A673 (cell line): ENCODE measurements at regions not wholly inside any gene's neighbourhood (a gene's known extent, or its start where the extent isn't known, plus 50 kb on each side); places are given as distances from the start of the nearest gene placed in this dataset.

Source experiments
- BruUV-seq: library from RNA; stranded (reverse); fragments of 400-500 nt; replicated peaks from 2 replicates; lab custom pipeline; 2021; lab: Mats Ljungman, UMichigan
- CTCF ChIA-PET: fragments of 300-600 bp; sonication (Branson Sonifier 250); formaldehyde crosslinking; loops from one replicate; lab custom pipeline; 2022; ENCODE audit warnings: antibody characterized with exemption; lab: Charles Lee
- POLR2A ChIA-PET: fragments of 300-600 bp; sonication (Branson Sonifier 250); formaldehyde crosslinking; loops from one replicate; lab custom pipeline; 2022; ENCODE audit warnings: antibody characterized with exemption; ENCODE audit not compliant: low non-redundant PET; lab: Charles Lee
- DNase-seq: peaks from one replicate; pipeline ENCODE4 v3.0.0-alpha.2; 2015; ENCODE audit warnings: low spot score
- H3K27ac ChIP-seq: fragments of 200-600 bp; sonication (generic); 2 replicates; pipeline ENCODE4 v1.5.1; 2016; ENCODE audit warnings: mixed run types, low read depth, mild to moderate bottlenecking, mixed read lengths, antibody characterized with exemption, low read length; ENCODE audit not compliant: poor library complexity, severe bottlenecking
- H3K27me3 ChIP-seq: fragments of 200-600 bp; sonication (generic); replicated peaks from 2 replicates; pipeline ENCODE4 v1.6.1; 2017; ENCODE audit warnings: mixed run types, low read depth, mild to moderate bottlenecking, mixed read lengths, antibody characterized with exemption, low read length; ENCODE audit not compliant: insufficient read depth, poor library complexity
- H3K36me3 ChIP-seq: fragments of 200-600 bp; sonication (generic); 2 replicates; pipeline ENCODE4 v1.6.1; 2016; ENCODE audit warnings: mixed run types, mild to moderate bottlenecking, mixed read lengths, antibody characterized with exemption, low read length; ENCODE audit not compliant: insufficient read depth, poor library complexity, severe bottlenecking
- H3K4me1 ChIP-seq: fragments of 200-600 bp; sonication (generic); 2 replicates; pipeline ENCODE4 v1.6.1; 2017; ENCODE audit warnings: mixed run types, mild to moderate bottlenecking, mixed read lengths, antibody characterized with exemption, low read length; ENCODE audit not compliant: insufficient read depth, poor library complexity, severe bottlenecking
- H3K4me3 ChIP-seq: fragments of 200-600 bp; sonication (generic); 2 replicates; pipeline ENCODE4 v1.5.1; 2016; ENCODE audit warnings: low read depth, mixed run types, mild to moderate bottlenecking, mixed read lengths, low read length; ENCODE audit not compliant: poor library complexity, severe bottlenecking
- H3K9me3 ChIP-seq: fragments of 200-600 bp; sonication (generic); 2 replicates; pipeline ENCODE4 v1.6.1; 2016; ENCODE audit warnings: mixed run types, low read depth, mild to moderate bottlenecking, mixed read lengths, antibody characterized with exemption, low read length; ENCODE audit not compliant: poor library complexity, severe bottlenecking
- CTCF ChIP-seq: fragments of 300-800, 200-600 bp; sonication (generic); conservative IDR thresholded peaks from 2 replicates; pipeline ENCODE4 v1.5.1; 2017; ENCODE audit warnings: low read depth, mild to moderate bottlenecking, antibody characterized with exemption, low read length, moderate library complexity, mixed read lengths
- EZH2 ChIP-seq: fragments of 200-600 bp; sonication (generic); IDR thresholded peaks from 2 replicates; pipeline ENCODE4 v1.6.1; 2017; ENCODE audit warnings: borderline replicate concordance, low read depth, mild to moderate bottlenecking, mixed read lengths, antibody characterized with exemption, low read length; ENCODE audit not compliant: poor library complexity, severe bottlenecking
- intact Hi-C: fragments of 100-400 bp; cut with micrococcal nuclease; formaldehyde crosslinking; loops from one replicate; pipeline ENCODE4 v1.10.0; 2022; ENCODE audit not compliant: unreplicated experiment

GRCh38 chr3:17823816-17824215 lies 81.4 kb upstream of the TBC1D5 start:
- H3K27ac ChIP-seq = no peak overlapping the region
- peaks cover 33% of the 10 kb centered on the region for H3K27me3 ChIP-seq
- no peaks in the 10 kb centered on the region for H3K9me3 ChIP-seq
- DNase-seq = no peak
- no peak overlapping the region for H3K4me3 ChIP-seq
- H3K4me1 ChIP-seq = no peaks in the 10 kb centered on the region
- intact Hi-C loops = no loop called here
- no peak for TF ChIP-seq CTCF
- no peak for TF ChIP-seq EZH2
- ChIA-PET POLR2A (no interaction called here), CTCF (no interaction called here)
- H3K36me3 ChIP-seq = no peaks in the 10 kb centered on the region
- BruUV-seq = no TSS peak

GRCh38 chr3:17823036-17823435 lies 80.6 kb upstream of the TBC1D5 start:
- Histone ChIP-seq H3K4me1 (no peaks in the 10 kb centered on the region), H3K27ac (no peak overlapping the region), H3K27me3 (peaks cover 25% of the 10 kb centered on the region), H3K4me3 (no peak overlapping the region), H3K9me3 (no peaks in the 10 kb centered on the region), H3K36me3 (no peaks in the 10 kb centered on the region)
- ChIA-PET CTCF (no interaction called here), POLR2A (no interaction called here)
- BruUV-seq = no TSS peak
- intact Hi-C loops = no loop called here
- no peak for TF ChIP-seq EZH2
- TF ChIP-seq CTCF = no peak
- DNase-seq = no peak

GRCh38 chr3:17820704-17821103 lies 78.3 kb upstream of the TBC1D5 start:
- ChIA-PET CTCF (no interaction called here), POLR2A (no interaction called here)
- TF ChIP-seq CTCF = no peak
- no TSS peak for BruUV-seq
- no peaks in the 10 kb centered on the region for H3K4me1 ChIP-seq
- DNase-seq = no peak
- H3K27ac ChIP-seq = no peak overlapping the region
- no peak overlapping the region for H3K4me3 ChIP-seq
- no peaks in the 10 kb centered on the region for H3K9me3 ChIP-seq
- intact Hi-C loops = no loop called here
- peaks cover 7% of the 10 kb centered on the region for H3K27me3 ChIP-seq
- H3K36me3 ChIP-seq = no peaks in the 10 kb centered on the region
